ENCODE measurements at regions not wholly inside any gene's neighbourhood (a gene's known extent, or its start where the extent isn't known, plus 50 kb on each side); places are given as distances from the start of the nearest gene placed in this dataset.
"Not testable (repeated sequence)": the region's sequence is repeated elsewhere in the genome, so short reads cannot be mapped to it uniquely, and the experiment has no call there.

GRCh38 chr21:6109774-6110173, 4411.6 kb upstream of the TPTE start:
- not testable (repeated sequence) for H3K23ac ChIP-seq (ENCODE audit: low read length); H3K18ac ChIP-seq (ENCODE audit: low read length); H3K9ac ChIP-seq (ENCODE audit: low read length); H2AFZ ChIP-seq (ENCODE audit: insufficient read depth, low read length, poor library complexity); H4K8ac ChIP-seq (ENCODE audit: low read depth, low read length); H3K4ac ChIP-seq (ENCODE audit: low read depth, low read length); H3K14ac ChIP-seq (ENCODE audit: low read length); H2BK5ac ChIP-seq (ENCODE audit: low read depth, low read length, poor library complexity); H3K79me1 ChIP-seq (ENCODE audit: low read length); H2AK5ac ChIP-seq (ENCODE audit: low read length); H2BK12ac ChIP-seq (ENCODE audit: low read length); H3K79me2 ChIP-seq (ENCODE audit: control insufficient read depth, insufficient read depth, low read length, poor library complexity); H3K4me3 ChIP-seq (ENCODE audit: low read depth, low read length); H2BK120ac ChIP-seq (ENCODE audit: insufficient read depth, low read length, poor library complexity); H3K27me3 ChIP-seq (ENCODE audit: insufficient read depth, low read length); H3K9me3 ChIP-seq (ENCODE audit: insufficient read depth, low read depth, low read length); H3K27ac ChIP-seq (ENCODE audit: low read depth, low read length); H3K4me2 ChIP-seq (ENCODE audit: low read length); H4K12ac ChIP-seq (ENCODE audit: low read depth, low read length); H4K91ac ChIP-seq (ENCODE audit: low read depth, low read length); H3K4me1 ChIP-seq (ENCODE audit: control insufficient read depth in 1 of 2, insufficient read depth in 2 of 2, low read length in 2 of 2); H3K36me3 ChIP-seq (ENCODE audit: control insufficient read depth in 1 of 2, insufficient read depth in 2 of 2, low read length in 2 of 2)
- DNase-seq = peak in 1 of 2 donors; percentile 0
- WGBS (ENCODE audit: extremely low coverage, insufficient coverage, insufficient read length) = no CpG with 5 or more reads among the region's 13 CpGs

GRCh38 chr21:6110716-6111343, 4410.6 kb upstream of the TPTE start:
- H3K4me3 ChIP-seq (ENCODE audit: low read depth, low read length); H3K4me1 ChIP-seq (ENCODE audit: control insufficient read depth in 1 of 2, insufficient read depth in 2 of 2, low read length in 2 of 2): not testable (repeated sequence)
- WGBS (ENCODE audit: extremely low coverage, insufficient coverage, insufficient read length) = no CpG with 5 or more reads among the region's 110 CpGs

GRCh38 chr21:6111354-6111753, 4410.0 kb upstream of the TPTE start:
- H3K27ac ChIP-seq (ENCODE audit: low read depth, low read length); H3K4me2 ChIP-seq (ENCODE audit: low read length); H3K27me3 ChIP-seq (ENCODE audit: insufficient read depth, low read length); H3K79me2 ChIP-seq (ENCODE audit: control insufficient read depth, insufficient read depth, low read length, poor library complexity); H3K9me3 ChIP-seq (ENCODE audit: insufficient read depth, low read depth, low read length); H2BK120ac ChIP-seq (ENCODE audit: insufficient read depth, low read length, poor library complexity); H3K23ac ChIP-seq (ENCODE audit: low read length); H2AFZ ChIP-seq (ENCODE audit: insufficient read depth, low read length, poor library complexity); H2BK5ac ChIP-seq (ENCODE audit: low read depth, low read length, poor library complexity); H4K8ac ChIP-seq (ENCODE audit: low read depth, low read length); H4K12ac ChIP-seq (ENCODE audit: low read depth, low read length); H3K79me1 ChIP-seq (ENCODE audit: low read length); H3K4me1 ChIP-seq (ENCODE audit: control insufficient read depth in 1 of 2, insufficient read depth in 2 of 2, low read length in 2 of 2); H4K91ac ChIP-seq (ENCODE audit: low read depth, low read length); H3K36me3 ChIP-seq (ENCODE audit: control insufficient read depth in 1 of 2, insufficient read depth in 2 of 2, low read length in 2 of 2); H3K4me3 ChIP-seq (ENCODE audit: low read depth, low read length); H3K9ac ChIP-seq (ENCODE audit: low read length); DNase-seq; H3K4ac ChIP-seq (ENCODE audit: low read depth, low read length); H3K18ac ChIP-seq (ENCODE audit: low read length); H3K14ac ChIP-seq (ENCODE audit: low read length); H2AK5ac ChIP-seq (ENCODE audit: low read length); H2BK12ac ChIP-seq (ENCODE audit: low read length): not testable (repeated sequence)
- no CpG with 5 or more reads among the region's 46 CpGs for WGBS (ENCODE audit: extremely low coverage, insufficient coverage, insufficient read length)

More at GRCh38 chr21:6110716-6111343, 4410.6 kb upstream of the TPTE start:
- not testable (repeated sequence) for H4K8ac ChIP-seq (ENCODE audit: low read depth, low read length); H3K36me3 ChIP-seq (ENCODE audit: control insufficient read depth in 1 of 2, insufficient read depth in 2 of 2, low read length in 2 of 2); H3K27ac ChIP-seq (ENCODE audit: low read depth, low read length); H3K9me3 ChIP-seq (ENCODE audit: insufficient read depth, low read depth, low read length); DNase-seq; H3K79me2 ChIP-seq (ENCODE audit: control insufficient read depth, insufficient read depth, low read length, poor library complexity); H3K4me2 ChIP-seq (ENCODE audit: low read length); H4K12ac ChIP-seq (ENCODE audit: low read depth, low read length); H4K91ac ChIP-seq (ENCODE audit: low read depth, low read length); H3K79me1 ChIP-seq (ENCODE audit: low read length); H3K23ac ChIP-seq (ENCODE audit: low read length); H3K4ac ChIP-seq (ENCODE audit: low read depth, low read length); H3K27me3 ChIP-seq (ENCODE audit: insufficient read depth, low read length); H2AFZ ChIP-seq (ENCODE audit: insufficient read depth, low read length, poor library complexity); H2BK120ac ChIP-seq (ENCODE audit: insufficient read depth, low read length, poor library complexity); H3K14ac ChIP-seq (ENCODE audit: low read length); H2BK5ac ChIP-seq (ENCODE audit: low read depth, low read length, poor library complexity); H3K9ac ChIP-seq (ENCODE audit: low read length); H2BK12ac ChIP-seq (ENCODE audit: low read length); H3K18ac ChIP-seq (ENCODE audit: low read length); H2AK5ac ChIP-seq (ENCODE audit: low read length)

GRCh38 chr21:6118336-6118735, 4403.0 kb upstream of the TPTE start:
- H2BK5ac ChIP-seq (ENCODE audit: low read depth, low read length, poor library complexity); H2BK12ac ChIP-seq (ENCODE audit: low read length); H4K91ac ChIP-seq (ENCODE audit: low read depth, low read length); H3K79me1 ChIP-seq (ENCODE audit: low read length); H3K4ac ChIP-seq (ENCODE audit: low read depth, low read length); H2BK120ac ChIP-seq (ENCODE audit: insufficient read depth, low read length, poor library complexity); H3K27me3 ChIP-seq (ENCODE audit: insufficient read depth, low read length); DNase-seq; H3K4me1 ChIP-seq (ENCODE audit: control insufficient read depth in 1 of 2, insufficient read depth in 2 of 2, low read length in 2 of 2); H4K8ac ChIP-seq (ENCODE audit: low read depth, low read length); H3K9ac ChIP-seq (ENCODE audit: low read length); H2AK5ac ChIP-seq (ENCODE audit: low read length); H2AFZ ChIP-seq (ENCODE audit: insufficient read depth, low read length, poor library complexity); H4K12ac ChIP-seq (ENCODE audit: low read depth, low read length); H3K79me2 ChIP-seq (ENCODE audit: control insufficient read depth, insufficient read depth, low read length, poor library complexity); H3K4me2 ChIP-seq (ENCODE audit: low read length); H3K14ac ChIP-seq (ENCODE audit: low read length); H3K4me3 ChIP-seq (ENCODE audit: low read depth, low read length); H3K18ac ChIP-seq (ENCODE audit: low read length); H3K36me3 ChIP-seq (ENCODE audit: control insufficient read depth in 1 of 2, insufficient read depth in 2 of 2, low read length in 2 of 2); H3K27ac ChIP-seq (ENCODE audit: low read depth, low read length); H3K9me3 ChIP-seq (ENCODE audit: insufficient read depth, low read depth, low read length); H3K23ac ChIP-seq (ENCODE audit: low read length): not testable (repeated sequence)
- no CpG with 5 or more reads among the region's 18 CpGs for WGBS (ENCODE audit: extremely low coverage, insufficient coverage, insufficient read length)

Data from trophoblast cell (in vitro differentiated cells and primary cell).